Medulla oblongata (tissue), 1 donor: ENCODE measurements at regions not wholly inside any gene's neighbourhood (a gene's known extent, or its start where the extent isn't known, plus 50 kb on each side); places are given as distances from the start of the nearest gene placed in this dataset.
A peak's percentile ranks its signal among the peaks of the same experiment; 100 is the strongest.

Source experiments
- DNase-seq: peaks from one replicate; pipeline ENCODE4 v3.0.0-alpha.2; 2015; ENCODE audit errors: extremely low spot score

- DNase-seq = no peak
Observed at GRCh38 chr16:54442864-54443263, 156.3 kb upstream of the IRX3 start.

GRCh38 chr16:54438469-54438868 is 151.9 kb upstream of the IRX3 start:
- no peak for DNase-seq

- DNase-seq = no peak
Observed at GRCh38 chr16:54437921-54438320, 151.3 kb upstream of the IRX3 start.

GRCh38 chr16:54437401-54437800 is 150.8 kb upstream of the IRX3 start:
- no peak for DNase-seq

- no peak for DNase-seq
Observed at GRCh38 chr16:54436346-54436745, 149.8 kb upstream of the IRX3 start.

- DNase-seq = no peak
Observed at GRCh38 chr16:54434859-54435258, 148.3 kb upstream of the IRX3 start.

GRCh38 chr16:54432897-54433229 is 146.3 kb upstream of the IRX3 start:
- no peak for DNase-seq

GRCh38 chr16:54431997-54432896 is 145.7 kb upstream of the IRX3 start:
- peak; percentile 58 for DNase-seq

GRCh38 chr16:54431041-54431996 is 144.7 kb upstream of the IRX3 start:
- no peak for DNase-seq

GRCh38 chr16:54430491-54431030 is 144.0 kb upstream of the IRX3 start:
- no peak for DNase-seq

GRCh38 chr16:54429029-54429428 is 142.4 kb upstream of the IRX3 start:
- no peak for DNase-seq

GRCh38 chr16:54426553-54426849 is 139.9 kb upstream of the IRX3 start:
- DNase-seq = no peak

GRCh38 chr16:54425681-54426552 is 139.3 kb upstream of the IRX3 start:
- no peak for DNase-seq

- no peak for DNase-seq
Observed at GRCh38 chr16:54425068-54425467, 138.5 kb upstream of the IRX3 start.

- DNase-seq = no peak
Observed at GRCh38 chr16:54424043-54424451, 137.5 kb upstream of the IRX3 start.

- no peak for DNase-seq
Observed at GRCh38 chr16:54422569-54422978, 136.0 kb upstream of the IRX3 start.

- no peak for DNase-seq
Observed at GRCh38 chr16:54422159-54422558, 135.6 kb upstream of the IRX3 start.

GRCh38 chr16:54421220-54421619 is 134.6 kb upstream of the IRX3 start:
- no peak for DNase-seq

- DNase-seq = no peak
Observed at GRCh38 chr16:54418903-54419302, 132.3 kb upstream of the IRX3 start.

GRCh38 chr16:54417384-54417783 is 130.8 kb upstream of the IRX3 start:
- DNase-seq = no peak

- DNase-seq = no peak
Observed at GRCh38 chr16:54414671-54415070, 128.1 kb upstream of the IRX3 start.
